SK-N-SH treated with all-trans-retinoic acid at 6 μM for 48 hours (cell line): ENCODE measurements at regions not wholly inside any gene's neighbourhood (a gene's known extent, or its start where the extent isn't known, plus 50 kb on each side); places are given as distances from the start of the nearest gene placed in this dataset.

ENCODE experiments used
- ATAC-seq: fragments of 200-7000 bp; cut with Tn5 transposase; 3 replicates; pipeline ENCODE4 v1.9.1; 2020; ENCODE audit warnings: mild to moderate bottlenecking, moderate library complexity
- ARNTL ChIP-seq: fragments of 450-650 bp; formaldehyde crosslinking; IDR thresholded peaks from 2 replicates; pipeline ENCODE4 v1.5.0; 2020; ENCODE audit warnings: low read depth, mild to moderate bottlenecking, moderate library complexity, borderline replicate concordance
- BACH2 ChIP-seq: fragments of 250-450 bp; sonication (Bioruptor Pico); IDR thresholded peaks from 2 replicates; pipeline ENCODE4 v1.9.0; 2021; ENCODE audit warnings: mild to moderate bottlenecking, borderline replicate concordance
- CSDC2 ChIP-seq: fragments of 250-450 bp; sonication (Bioruptor Pico); IDR thresholded peaks from 2 replicates; pipeline ENCODE4 v1.5.0; 2020; ENCODE audit warnings: mild to moderate bottlenecking, moderate library complexity
- ESRRG ChIP-seq: fragments of 250-450 bp; sonication (Bioruptor Pico); IDR thresholded peaks from 2 replicates; pipeline ENCODE4 v1.6.1; 2021; ENCODE audit warnings: mild to moderate bottlenecking
- GLIS3 ChIP-seq: fragments of 250-450 bp; sonication (Bioruptor Pico); IDR thresholded peaks from 2 replicates; pipeline ENCODE4 v1.5.0; 2020; ENCODE audit warnings: mild to moderate bottlenecking, moderate library complexity
- ISL1 ChIP-seq: fragments of 250-450 bp; sonication (Bioruptor Pico); IDR thresholded peaks from 2 replicates; pipeline ENCODE4 v2.1.2; 2022; ENCODE audit warnings: mild to moderate bottlenecking, moderate library complexity
- OSR1 ChIP-seq: fragments of 250-450 bp; sonication (Bioruptor Pico); IDR thresholded peaks from 2 replicates; pipeline ENCODE4 v1.8.0; 2022; ENCODE audit warnings: moderate library complexity, mild to moderate bottlenecking, inconsistent platforms
- SNAI2 ChIP-seq: fragments of 250-450 bp; sonication (Bioruptor Pico); IDR thresholded peaks from 2 replicates; pipeline ENCODE4 v1.5.0; 2020; ENCODE audit warnings: mild to moderate bottlenecking, moderate library complexity
- TCF4 ChIP-seq: fragments of 250-450 bp; sonication (Bioruptor Pico); IDR thresholded peaks from 2 replicates; pipeline ENCODE4 v1.8.0; 2021; ENCODE audit warnings: mild to moderate bottlenecking, moderate library complexity, borderline replicate concordance
- TOX ChIP-seq: fragments of 250-450 bp; sonication (Bioruptor Pico); IDR thresholded peaks from 2 replicates; pipeline ENCODE4 v1.8.0; 2021; ENCODE audit warnings: mild to moderate bottlenecking, moderate library complexity, borderline replicate concordance
- TSHZ2 ChIP-seq: fragments of 250-450 bp; sonication (Bioruptor Pico); IDR thresholded peaks from 2 replicates; pipeline ENCODE4 v1.5.0; 2020; ENCODE audit warnings: mild to moderate bottlenecking, moderate library complexity
- ZC3H10 ChIP-seq: fragments of 250-450 bp; sonication (Bioruptor Pico); IDR thresholded peaks from 2 replicates; pipeline ENCODE4 v1.5.1; 2021; ENCODE audit warnings: mild to moderate bottlenecking, moderate library complexity
- ZFP30 ChIP-seq: fragments of 450-650 bp; formaldehyde crosslinking; IDR thresholded peaks from 2 replicates; pipeline ENCODE4 v1.5.0; 2022; ENCODE audit warnings: mild to moderate bottlenecking, moderate library complexity
- ZNF565 ChIP-seq: fragments of 450-650 bp; formaldehyde crosslinking; conservative IDR thresholded peaks from 2 replicates; pipeline ENCODE4 v1.5.0; 2020; ENCODE audit warnings: low read depth, mild to moderate bottlenecking, moderate library complexity
- ZNF70 ChIP-seq: fragments of 450-650 bp; formaldehyde crosslinking; IDR thresholded peaks from 2 replicates; pipeline ENCODE4 v1.5.0; 2020; ENCODE audit warnings: mild to moderate bottlenecking, moderate library complexity
- ZNF8 ChIP-seq: fragments of 450-650 bp; formaldehyde crosslinking; IDR thresholded peaks from 2 replicates; pipeline ENCODE4 v1.5.0; 2020; ENCODE audit warnings: mild to moderate bottlenecking, moderate library complexity
- TF ChIP-seq, protein P1 (sequence below): fragments of 250-450 bp; sonication (Bioruptor Pico); IDR thresholded peaks from 2 replicates; pipeline ENCODE4 v1.5.1; 2021; ENCODE audit warnings: mild to moderate bottlenecking, moderate library complexity
- TF ChIP-seq, protein P2 (sequence below): fragments of 250-450 bp; sonication (Bioruptor Pico); IDR thresholded peaks from 2 replicates; pipeline ENCODE4 v1.8.0; 2021; ENCODE audit warnings: low read depth, mild to moderate bottlenecking, moderate library complexity, borderline replicate concordance
- TF ChIP-seq, protein P3 (sequence below): fragments of 250-450 bp; sonication (Bioruptor Pico); IDR thresholded peaks from 2 replicates; pipeline ENCODE4 v1.5.1; 2020; ENCODE audit warnings: low read depth, mild to moderate bottlenecking, moderate library complexity
- TF ChIP-seq, protein P4 (sequence below): fragments of 250-450 bp; sonication (Bioruptor Pico); IDR thresholded peaks from 2 replicates; pipeline ENCODE4 v1.8.0; 2020; ENCODE audit warnings: mild to moderate bottlenecking, moderate library complexity, borderline replicate concordance

- TF ChIP-seq, protein P1, sequence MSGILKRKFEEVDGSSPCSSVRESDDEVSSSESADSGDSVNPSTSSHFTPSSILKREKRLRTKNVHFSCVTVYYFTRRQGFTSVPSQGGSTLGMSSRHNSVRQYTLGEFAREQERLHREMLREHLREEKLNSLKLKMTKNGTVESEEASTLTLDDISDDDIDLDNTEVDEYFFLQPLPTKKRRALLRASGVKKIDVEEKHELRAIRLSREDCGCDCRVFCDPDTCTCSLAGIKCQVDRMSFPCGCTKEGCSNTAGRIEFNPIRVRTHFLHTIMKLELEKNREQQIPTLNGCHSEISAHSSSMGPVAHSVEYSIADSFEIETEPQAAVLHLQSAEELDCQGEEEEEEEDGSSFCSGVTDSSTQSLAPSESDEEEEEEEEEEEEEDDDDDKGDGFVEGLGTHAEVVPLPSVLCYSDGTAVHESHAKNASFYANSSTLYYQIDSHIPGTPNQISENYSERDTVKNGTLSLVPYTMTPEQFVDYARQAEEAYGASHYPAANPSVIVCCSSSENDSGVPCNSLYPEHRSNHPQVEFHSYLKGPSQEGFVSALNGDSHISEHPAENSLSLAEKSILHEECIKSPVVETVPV (CRISPR knock-in tag) = no peak
- TF ChIP-seq, protein P2, sequence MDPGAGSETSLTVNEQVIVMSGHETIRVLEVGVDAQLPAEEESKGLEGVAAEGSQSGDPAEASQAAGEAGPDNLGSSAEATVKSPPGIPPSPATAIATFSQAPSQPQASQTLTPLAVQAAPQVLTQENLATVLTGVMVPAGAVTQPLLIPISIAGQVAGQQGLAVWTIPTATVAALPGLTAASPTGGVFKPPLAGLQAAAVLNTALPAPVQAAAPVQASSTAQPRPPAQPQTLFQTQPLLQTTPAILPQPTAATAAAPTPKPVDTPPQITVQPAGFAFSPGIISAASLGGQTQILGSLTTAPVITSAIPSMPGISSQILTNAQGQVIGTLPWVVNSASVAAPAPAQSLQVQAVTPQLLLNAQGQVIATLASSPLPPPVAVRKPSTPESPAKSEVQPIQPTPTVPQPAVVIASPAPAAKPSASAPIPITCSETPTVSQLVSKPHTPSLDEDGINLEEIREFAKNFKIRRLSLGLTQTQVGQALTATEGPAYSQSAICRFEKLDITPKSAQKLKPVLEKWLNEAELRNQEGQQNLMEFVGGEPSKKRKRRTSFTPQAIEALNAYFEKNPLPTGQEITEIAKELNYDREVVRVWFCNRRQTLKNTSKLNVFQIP (CRISPR knock-in tag) = no peak
- TF ChIP-seq, protein P3, sequence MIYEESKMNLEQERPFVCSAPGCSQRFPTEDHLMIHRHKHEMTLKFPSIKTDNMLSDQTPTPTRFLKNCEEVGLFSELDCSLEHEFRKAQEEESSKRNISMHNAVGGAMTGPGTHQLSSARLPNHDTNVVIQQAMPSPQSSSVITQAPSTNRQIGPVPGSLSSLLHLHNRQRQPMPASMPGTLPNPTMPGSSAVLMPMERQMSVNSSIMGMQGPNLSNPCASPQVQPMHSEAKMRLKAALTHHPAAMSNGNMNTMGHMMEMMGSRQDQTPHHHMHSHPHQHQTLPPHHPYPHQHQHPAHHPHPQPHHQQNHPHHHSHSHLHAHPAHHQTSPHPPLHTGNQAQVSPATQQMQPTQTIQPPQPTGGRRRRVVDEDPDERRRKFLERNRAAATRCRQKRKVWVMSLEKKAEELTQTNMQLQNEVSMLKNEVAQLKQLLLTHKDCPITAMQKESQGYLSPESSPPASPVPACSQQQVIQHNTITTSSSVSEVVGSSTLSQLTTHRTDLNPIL = no peak
- TF ChIP-seq, all 23 proteins: peak for 0
Observed at GRCh38 chr2:122395687-122396086, 640.2 kb downstream of the TSN start (continued).

DNA sequence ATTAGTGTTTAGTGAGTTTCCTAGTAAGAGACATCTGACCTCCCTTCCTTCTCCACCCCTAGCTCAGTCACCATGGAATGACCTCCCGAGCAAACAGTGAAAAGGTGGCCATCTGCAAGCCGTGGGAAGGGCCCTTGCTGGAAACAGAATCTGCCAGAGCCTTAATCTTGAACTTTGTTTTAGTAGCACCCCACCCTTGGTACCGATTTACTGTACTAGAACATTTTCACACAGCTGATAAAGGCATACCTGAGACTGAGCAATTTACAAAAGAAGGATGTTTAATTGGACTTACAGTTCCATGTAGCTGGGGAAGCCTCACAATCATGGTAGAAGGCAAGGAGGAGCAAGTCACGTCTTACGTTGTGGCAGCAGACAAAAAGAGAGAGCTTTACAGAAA, 655.8 kb downstream of the TSN start:
- no peak for ATAC-seq
- TF ChIP-seq SNAI2 (CRISPR knock-in tag) = no peak
- no peak for TF ChIP-seq ZNF8
- no peak for TF ChIP-seq CSDC2 (CRISPR knock-in tag)
- no peak for TF ChIP-seq TOX (CRISPR knock-in tag)
- TF ChIP-seq, protein P1 (CRISPR knock-in tag) = no peak
- TF ChIP-seq GLIS3 (CRISPR knock-in tag) = no peak
- TF ChIP-seq ZNF565 (CRISPR knock-in tag) = no peak
- TF ChIP-seq TCF4 = no peak
- no peak for TF ChIP-seq ISL1 (CRISPR knock-in tag)
- no peak for TF ChIP-seq OSR1 (CRISPR knock-in tag)

DNA sequence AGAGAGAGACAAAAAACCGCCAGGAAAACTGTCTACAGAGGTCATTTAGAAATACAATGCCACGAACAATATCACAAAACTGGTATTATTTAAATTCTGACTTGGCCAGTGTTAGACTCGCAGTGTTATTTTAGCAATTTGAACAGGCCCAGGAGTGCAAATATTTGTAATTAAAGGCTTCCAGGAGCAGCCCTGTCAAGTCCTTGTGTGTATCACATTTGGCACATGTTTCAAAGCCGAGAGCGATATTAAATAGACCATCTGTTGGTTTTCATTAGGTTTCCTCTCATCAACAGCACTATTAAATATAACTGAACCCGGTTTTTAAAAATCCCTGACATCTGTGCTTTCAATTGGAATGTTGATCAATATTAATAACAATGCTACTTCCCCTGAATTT, 656.9 kb downstream of the TSN start:
- no peak for TF ChIP-seq BACH2 (CRISPR knock-in tag)
- no peak for TF ChIP-seq TSHZ2 (CRISPR knock-in tag)
- TF ChIP-seq ARNTL (CRISPR knock-in tag) = no peak
- no peak for TF ChIP-seq ZNF8
- TF ChIP-seq, protein P2 (CRISPR knock-in tag) = no peak
- no peak for TF ChIP-seq ZFP30 (CRISPR knock-in tag)
- TF ChIP-seq, protein P4, sequence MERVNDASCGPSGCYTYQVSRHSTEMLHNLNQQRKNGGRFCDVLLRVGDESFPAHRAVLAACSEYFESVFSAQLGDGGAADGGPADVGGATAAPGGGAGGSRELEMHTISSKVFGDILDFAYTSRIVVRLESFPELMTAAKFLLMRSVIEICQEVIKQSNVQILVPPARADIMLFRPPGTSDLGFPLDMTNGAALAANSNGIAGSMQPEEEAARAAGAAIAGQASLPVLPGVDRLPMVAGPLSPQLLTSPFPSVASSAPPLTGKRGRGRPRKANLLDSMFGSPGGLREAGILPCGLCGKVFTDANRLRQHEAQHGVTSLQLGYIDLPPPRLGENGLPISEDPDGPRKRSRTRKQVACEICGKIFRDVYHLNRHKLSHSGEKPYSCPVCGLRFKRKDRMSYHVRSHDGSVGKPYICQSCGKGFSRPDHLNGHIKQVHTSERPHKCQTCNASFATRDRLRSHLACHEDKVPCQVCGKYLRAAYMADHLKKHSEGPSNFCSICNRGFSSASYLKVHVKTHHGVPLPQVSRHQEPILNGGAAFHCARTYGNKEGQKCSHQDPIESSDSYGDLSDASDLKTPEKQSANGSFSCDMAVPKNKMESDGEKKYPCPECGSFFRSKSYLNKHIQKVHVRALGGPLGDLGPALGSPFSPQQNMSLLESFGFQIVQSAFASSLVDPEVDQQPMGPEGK (CRISPR knock-in tag) = no peak
- TF ChIP-seq, protein P3 = no peak
- TF ChIP-seq OSR1 (CRISPR knock-in tag) = no peak
- TF ChIP-seq ESRRG (CRISPR knock-in tag) = no peak
- TF ChIP-seq ISL1 (CRISPR knock-in tag) = no peak
- TF ChIP-seq CSDC2 (CRISPR knock-in tag) = no peak
- TF ChIP-seq GLIS3 (CRISPR knock-in tag) = no peak
- TF ChIP-seq TCF4 = no peak
- TF ChIP-seq ZNF565 (CRISPR knock-in tag) = no peak
- TF ChIP-seq ZNF70 = no peak
- TF ChIP-seq, protein P1 (CRISPR knock-in tag) = no peak
- no peak for TF ChIP-seq ZC3H10 (CRISPR knock-in tag)

More for the DNA sequence above, 656.9 kb downstream of the TSN start:
- no peak for ATAC-seq
